ENCODE measurements at regions not wholly inside any gene's neighbourhood (a gene's known extent, or its start where the extent isn't known, plus 50 kb on each side); places are given as distances from the start of the nearest gene placed in this dataset.
"Not testable (repeated sequence)": the region's sequence is repeated elsewhere in the genome, so short reads cannot be mapped to it uniquely, and the experiment has no call there.

GRCh38 chr2:236990552-236990951 lies 95.1 kb upstream of the COPS8 start:
- no peak for DNase-seq (ENCODE audit: low read depth in 2 of 2)

- no peak for DNase-seq (ENCODE audit: low read depth in 2 of 2)
Observed at GRCh38 chr2:236991874-236992273, 93.8 kb upstream of the COPS8 start.

- DNase-seq (ENCODE audit: low read depth in 2 of 2), result no peak
Observed at GRCh38 chr2:236993286-236993685, 92.4 kb upstream of the COPS8 start.

GRCh38 chr2:236994361-236994760 lies 91.3 kb upstream of the COPS8 start:
- DNase-seq (ENCODE audit: low read depth in 2 of 2), result no peak

- DNase-seq (ENCODE audit: low read depth in 2 of 2), result no peak
Observed at GRCh38 chr2:236997069-236997715, 88.5 kb upstream of the COPS8 start.

GRCh38 chr2:236998236-236998635 lies 87.5 kb upstream of the COPS8 start:
- DNase-seq (ENCODE audit: low read depth in 2 of 2), result no peak

- DNase-seq (ENCODE audit: low read depth in 2 of 2), result no peak
Observed at GRCh38 chr2:236998758-236999157, 86.9 kb upstream of the COPS8 start.

- DNase-seq (ENCODE audit: low read depth in 2 of 2), result no peak
Observed at GRCh38 chr2:237000481-237000880, 85.2 kb upstream of the COPS8 start.

GRCh38 chr2:237005341-237005740 lies 80.3 kb upstream of the COPS8 start:
- not testable (repeated sequence) for DNase-seq (ENCODE audit: low read depth in 2 of 2)

- DNase-seq (ENCODE audit: low read depth in 2 of 2), result no peak
Observed at GRCh38 chr2:237011206-237011795, 74.4 kb upstream of the COPS8 start.

GRCh38 chr2:237012004-237012403 lies 73.7 kb upstream of the COPS8 start:
- DNase-seq (ENCODE audit: low read depth in 2 of 2), result no peak

- DNase-seq (ENCODE audit: low read depth in 2 of 2), result no peak
Observed at GRCh38 chr2:237012577-237013267, 73.0 kb upstream of the COPS8 start.

- DNase-seq (ENCODE audit: low read depth in 2 of 2), result no peak
Observed at GRCh38 chr2:237016121-237016915, 69.4 kb upstream of the COPS8 start.

- DNase-seq (ENCODE audit: low read depth in 2 of 2), result no peak
Observed at GRCh38 chr2:237020090-237020489, 65.6 kb upstream of the COPS8 start.

- no peak for DNase-seq (ENCODE audit: low read depth in 2 of 2)
Observed at GRCh38 chr2:237022533-237022932, 63.2 kb upstream of the COPS8 start.

- no peak for DNase-seq (ENCODE audit: low read depth in 2 of 2)
Observed at GRCh38 chr2:237024255-237024654, 61.4 kb upstream of the COPS8 start.

GRCh38 chr2:237025090-237025865 lies 60.4 kb upstream of the COPS8 start:
- no peak for DNase-seq (ENCODE audit: low read depth in 2 of 2)

GRCh38 chr2:237026981-237027711 lies 58.5 kb upstream of the COPS8 start:
- DNase-seq (ENCODE audit: low read depth in 2 of 2), result no peak

GRCh38 chr2:237027712-237028029 lies 58.0 kb upstream of the COPS8 start:
- no peak for DNase-seq (ENCODE audit: low read depth in 2 of 2)

- no peak for DNase-seq (ENCODE audit: low read depth in 2 of 2)
Observed at GRCh38 chr2:237030382-237030781, 55.3 kb upstream of the COPS8 start.

- no peak for DNase-seq (ENCODE audit: low read depth in 2 of 2)
Observed at GRCh38 chr2:237033536-237034060, 52.1 kb upstream of the COPS8 start.

Measured in stimulated activated CD8-positive, alpha-beta memory T cell treated with anti-CD3 and anti-CD28 coated beads, Interleukin-7, amount 100 ng/mL, for 4 hours (primary cell).